Right hindlimb (tissue), 1 donor: ENCODE measurements at regions not wholly inside any gene's neighbourhood (a gene's known extent, or its start where the extent isn't known, plus 50 kb on each side); places are given as distances from the start of the nearest gene placed in this dataset.
"Not testable (repeated sequence)": the region's sequence is repeated elsewhere in the genome, so short reads cannot be mapped to it uniquely, and the experiment has no call there.

Experiments
- DNase-seq: peaks from one replicate; pipeline ENCODE4 v3.0.0-alpha.2; 2018

DNA sequence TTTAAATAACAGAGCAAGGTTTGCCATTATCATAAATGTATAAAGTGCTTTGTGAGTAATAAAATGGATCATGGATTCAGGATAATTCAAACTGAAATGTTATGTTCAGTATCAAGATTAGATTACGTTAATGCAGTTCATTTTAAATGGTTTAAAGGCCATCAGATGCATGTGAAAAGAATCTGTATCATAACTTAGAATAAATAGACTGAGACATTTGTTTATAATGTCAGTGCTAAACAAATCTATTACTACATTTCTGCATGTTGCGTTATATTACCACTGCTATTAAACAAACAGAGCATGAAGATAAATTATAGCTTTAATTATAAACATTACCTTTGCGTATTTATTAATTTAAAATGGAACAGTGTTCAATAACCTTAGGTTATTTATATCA is 160.2 kb downstream of the TOX3 start:
- no peak for DNase-seq

DNA sequence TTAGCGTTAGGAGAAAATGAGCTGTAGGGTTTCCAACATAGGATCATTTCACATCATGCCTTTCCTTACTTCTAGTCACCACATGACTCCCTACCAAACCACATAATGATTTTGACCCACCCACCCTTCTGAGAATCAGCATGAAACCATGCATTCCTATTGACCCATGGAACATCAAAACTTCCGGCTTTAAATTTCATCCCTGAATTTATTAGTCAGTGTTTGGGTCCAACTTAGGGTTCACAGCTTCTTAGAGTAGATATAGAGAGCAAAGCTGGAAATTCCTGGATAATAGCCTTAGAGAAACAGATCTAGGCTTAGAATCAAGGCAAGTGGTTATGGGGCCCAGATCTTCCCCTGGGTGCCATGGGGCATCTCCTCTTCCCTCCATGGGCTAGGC is 162.6 kb downstream of the TOX3 start:
- DNase-seq, result no peak

GRCh38 chr16:52383640-52384292 is 163.2 kb downstream of the TOX3 start:
- DNase-seq, result no peak

DNA sequence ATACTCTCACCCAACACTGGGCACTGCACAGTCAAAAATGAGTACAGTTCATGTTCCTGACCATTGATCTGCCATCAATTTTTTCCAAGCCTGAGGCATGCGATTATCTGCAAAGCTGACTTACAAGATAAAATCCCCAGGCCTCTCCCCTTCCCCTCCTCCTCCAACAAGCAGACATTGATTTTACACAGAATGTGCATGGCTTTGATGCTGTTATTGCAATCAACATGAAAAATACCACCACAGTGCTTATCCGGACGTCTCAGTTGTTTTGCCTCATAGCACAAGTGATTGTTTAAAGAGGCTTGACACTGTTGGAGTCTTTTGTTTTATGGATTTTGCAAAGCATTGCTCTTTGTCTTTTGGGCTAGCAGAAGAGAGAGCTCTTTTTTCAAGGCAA is 163.8 kb downstream of the TOX3 start:
- no peak for DNase-seq

GRCh38 chr16:52379551-52379950 is 167.4 kb downstream of the TOX3 start:
- no peak for DNase-seq

GRCh38 chr16:52376676-52377280 is 170.2 kb downstream of the TOX3 start:
- DNase-seq, result no peak

DNA sequence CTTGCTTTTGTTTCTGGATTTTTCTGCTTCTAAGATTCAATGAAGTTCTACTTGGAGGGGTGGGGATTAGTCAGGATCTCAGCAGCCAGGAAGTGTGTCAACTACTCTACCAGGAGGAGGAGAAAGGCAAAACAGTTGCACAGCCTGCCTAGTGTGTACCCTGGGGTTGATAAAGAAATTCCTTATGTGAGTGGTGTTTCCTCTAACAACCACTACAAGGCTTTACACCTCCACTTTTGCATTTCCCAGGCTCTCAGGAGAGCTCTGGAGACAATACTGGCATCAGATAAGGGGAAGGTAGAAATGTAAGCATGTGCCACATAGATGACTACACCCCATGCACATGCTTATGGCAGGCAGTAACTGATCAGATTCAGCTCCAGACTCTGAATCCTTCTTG is 174.6 kb downstream of the TOX3 start:
- DNase-seq, result no peak

DNA sequence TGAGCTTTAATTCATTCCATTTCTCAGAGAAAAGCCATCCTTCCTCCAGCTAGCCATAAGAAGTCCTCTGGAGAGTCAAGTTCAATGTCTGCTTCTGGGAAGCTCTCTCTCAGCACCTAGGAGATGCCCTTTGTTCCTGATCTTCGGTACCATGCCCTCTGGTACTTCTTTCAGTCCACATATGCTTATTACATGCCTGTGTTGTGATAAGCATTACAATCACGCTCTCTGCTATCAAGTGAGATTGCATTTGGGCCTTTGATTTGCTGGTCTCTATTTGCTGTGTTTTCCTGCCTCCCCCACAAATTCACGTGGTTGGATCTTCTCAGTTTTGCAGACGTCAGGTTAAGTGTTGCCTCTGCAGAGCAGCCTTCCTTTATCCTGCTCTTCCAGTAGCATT is 178.1 kb downstream of the TOX3 start:
- DNase-seq, result no peak

GRCh38 chr16:52367821-52368220 is 179.1 kb downstream of the TOX3 start:
- no peak for DNase-seq

- DNase-seq, result no peak
These were observed 180.0 kb downstream of the TOX3 start for GRCh38 chr16:52366983-52367382.

GRCh38 chr16:52364500-52364899 is 182.4 kb downstream of the TOX3 start:
- DNase-seq, result no peak

DNA sequence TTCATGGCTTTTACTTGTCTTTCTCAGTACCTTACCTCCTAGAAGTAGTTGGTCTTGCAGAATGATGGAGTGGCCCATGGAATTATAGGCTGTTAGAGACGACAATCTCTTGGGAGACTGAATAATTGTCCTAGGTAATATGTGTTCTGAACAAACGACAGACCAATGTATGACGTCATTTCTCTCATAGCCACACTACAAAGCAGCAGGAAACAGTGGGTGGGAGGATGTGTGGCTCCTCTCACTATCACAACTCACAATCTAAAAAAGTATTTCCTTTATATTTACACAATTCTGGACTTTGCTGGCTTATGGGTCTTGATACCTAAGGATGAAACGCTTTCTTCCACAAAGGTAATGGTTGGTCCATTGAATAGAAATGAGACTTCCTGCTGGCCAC is 183.9 kb downstream of the TOX3 start:
- no peak for DNase-seq

DNA sequence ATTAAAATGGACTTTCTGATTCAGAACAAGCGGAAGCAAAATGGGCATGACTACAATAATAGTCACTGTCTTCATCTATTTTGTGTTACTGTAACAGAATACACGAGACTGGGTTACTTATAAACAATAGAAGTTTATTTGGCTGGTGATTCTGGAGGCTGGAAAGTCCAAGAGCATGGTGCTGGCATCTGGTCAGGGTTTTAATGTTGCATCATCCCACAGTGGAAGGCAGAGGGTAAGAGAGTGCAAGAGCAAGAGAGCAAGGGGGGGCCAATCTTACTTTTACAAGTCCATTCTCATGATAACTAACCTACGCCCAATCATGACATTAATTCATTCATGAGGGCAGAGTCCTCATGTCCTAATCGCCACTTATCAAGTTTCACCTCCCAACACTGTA is 189.2 kb downstream of the TOX3 start:
- no peak for DNase-seq

GRCh38 chr16:52353249-52353648 is 193.7 kb downstream of the TOX3 start:
- no peak for DNase-seq

DNA sequence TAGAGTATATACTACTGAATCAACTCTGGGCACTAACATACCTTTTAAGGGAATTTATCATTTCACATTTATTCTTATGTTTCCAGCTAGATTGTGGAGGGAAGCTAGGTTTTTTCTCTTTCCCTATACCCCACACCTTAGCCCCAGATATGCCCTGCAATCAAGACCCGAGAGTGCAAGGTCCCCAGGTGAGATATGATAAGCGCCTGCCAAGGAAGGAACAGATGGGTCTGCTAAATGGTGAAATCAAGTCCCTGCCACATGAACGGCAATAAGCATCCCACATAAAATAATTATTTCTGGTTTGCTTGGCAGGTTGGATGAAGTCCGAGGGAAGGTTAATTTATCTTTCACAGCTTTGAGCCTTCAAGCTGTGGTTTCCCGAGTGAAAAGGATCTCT is 195.5 kb downstream of the TOX3 start:
- no peak for DNase-seq

DNA sequence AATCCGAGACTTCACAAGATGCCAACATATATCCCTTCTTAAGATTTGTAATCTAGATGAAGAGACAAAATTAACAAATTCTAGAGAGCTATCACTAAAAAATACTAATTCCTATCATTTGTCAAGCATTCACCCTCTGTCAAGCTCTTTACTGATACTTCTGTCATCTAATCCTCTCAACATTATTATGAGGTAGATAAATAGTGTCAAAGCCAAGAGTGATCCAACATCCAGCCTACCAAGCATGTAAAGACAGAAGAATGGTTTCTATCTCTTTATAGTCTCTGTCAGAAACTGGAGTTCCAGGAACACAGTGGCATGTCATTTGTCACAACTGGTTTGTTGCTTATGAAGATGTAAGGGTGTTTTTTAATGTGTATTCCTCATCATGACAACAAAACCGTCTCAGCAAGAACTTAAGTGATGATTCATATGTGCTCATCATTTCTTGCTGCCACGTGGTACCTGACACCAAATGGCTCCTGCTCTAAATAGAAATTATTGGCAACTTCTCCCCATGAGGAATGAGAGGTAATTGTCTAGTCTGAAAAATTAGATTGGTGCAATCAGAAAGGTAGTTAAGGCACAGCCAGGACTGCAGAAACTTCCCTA is 196.8 kb downstream of the TOX3 start:
- DNase-seq, result no peak

DNA sequence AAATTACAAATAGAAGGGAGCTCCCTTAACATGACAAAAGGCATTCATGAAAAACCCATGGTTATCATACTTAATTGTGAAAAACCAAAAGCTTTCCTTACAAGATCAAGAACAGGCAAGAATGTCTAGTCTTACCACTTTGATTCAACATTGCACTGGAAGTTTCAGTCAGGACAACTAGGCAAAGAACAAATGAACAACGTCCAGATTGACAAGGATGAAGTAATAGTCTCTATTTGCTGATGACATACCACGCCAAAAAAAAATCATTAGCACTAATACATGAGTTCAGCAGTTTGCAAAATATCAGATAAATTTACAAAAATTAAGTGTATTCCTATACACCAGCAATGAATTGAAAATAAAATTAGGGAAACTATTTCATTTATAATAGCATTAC is 200.2 kb downstream of the TOX3 start:
- no peak for DNase-seq

- not testable (repeated sequence) for DNase-seq
These were observed 213.3 kb downstream of the TOX3 start for GRCh38 chr16:52333673-52334072.

DNA sequence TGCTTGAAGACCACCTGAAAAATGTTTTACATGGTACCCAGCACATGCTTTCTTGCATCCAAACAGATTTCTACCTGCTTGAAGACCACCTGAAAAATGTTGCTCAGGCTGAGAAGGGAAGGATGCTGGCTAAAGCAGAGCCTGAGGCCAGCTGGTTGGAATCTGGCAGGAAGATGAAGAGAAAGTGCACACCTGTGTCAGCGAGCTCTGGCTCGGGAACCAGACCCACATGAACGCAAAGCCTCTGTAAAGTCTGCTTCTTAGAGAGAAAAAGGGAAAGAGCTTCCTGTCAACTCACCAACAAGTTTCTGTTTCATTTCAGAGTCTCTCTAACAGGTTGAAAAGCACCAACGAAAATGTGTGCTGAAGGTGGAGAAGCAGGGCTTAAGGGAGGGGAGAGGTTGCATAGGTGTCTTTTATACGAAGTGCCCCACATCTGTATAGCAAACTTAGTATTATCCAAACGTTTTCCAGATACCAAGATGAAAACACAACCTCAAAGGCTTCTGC is 226.0 kb downstream of the TOX3 start:
- no peak for DNase-seq

DNA sequence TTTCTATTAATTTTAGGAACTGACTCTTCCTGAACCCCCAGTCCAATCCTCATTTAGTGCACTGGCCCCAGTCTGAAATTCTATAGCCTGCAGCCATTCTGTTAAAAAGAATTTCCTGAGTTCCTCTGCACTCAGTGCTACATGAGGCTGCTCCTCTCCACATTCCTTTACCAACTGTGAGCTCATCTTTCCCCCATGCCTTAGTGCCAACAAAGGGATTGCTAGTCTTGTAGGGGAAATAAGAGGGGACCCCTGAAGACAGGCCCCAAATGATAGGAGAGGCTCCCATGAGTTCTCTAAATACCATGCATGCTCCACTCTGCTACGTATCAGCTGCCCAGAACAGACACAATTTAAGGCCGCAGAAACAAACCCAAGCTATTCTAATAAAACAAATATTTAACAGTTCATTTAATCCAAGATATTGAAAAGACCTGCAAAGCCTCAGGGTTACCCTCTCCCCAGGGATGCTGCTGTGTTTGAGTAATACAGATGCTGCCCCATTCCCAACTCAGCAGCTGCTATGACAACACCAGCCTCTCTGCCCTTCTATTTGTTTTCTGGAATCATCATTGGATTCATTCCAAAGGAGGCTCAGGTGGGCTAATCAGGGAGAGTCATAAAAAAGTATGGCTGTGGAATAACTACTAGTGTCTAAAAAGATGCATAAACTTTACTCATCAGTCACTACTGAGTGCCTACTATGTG is 228.5 kb downstream of the TOX3 start:
- no peak for DNase-seq

GRCh38 chr16:52316241-52316640 is 230.7 kb downstream of the TOX3 start:
- no peak for DNase-seq

- no peak for DNase-seq
These were observed 234.2 kb downstream of the TOX3 start for GRCh38 chr16:52312716-52313115.

- no peak for DNase-seq
These were observed 237.2 kb downstream of the TOX3 start for GRCh38 chr16:52309446-52310416.
